B cell (primary cell): ENCODE measurements at regions not wholly inside any gene's neighbourhood (a gene's known extent, or its start where the extent isn't known, plus 50 kb on each side); places are given as distances from the start of the nearest gene placed in this dataset.

Experiments used
- ATAC-seq: fragments of 200-7000 bp; cut with Tn5 transposase; one replicate; pipeline ENCODE4 v1.10.0; 2021; ENCODE audit warnings: low read depth, mild to moderate bottlenecking, moderate number of reproducible peaks, moderate library complexity
- CTCF ChIA-PET: fragments of 350-600 bp; sonication (Branson Sonifier 250); formaldehyde crosslinking; loops from one replicate; lab custom pipeline; 2021; ENCODE audit warnings: antibody characterized with exemption, inconsistent platforms; lab: Charles Lee
- POLR2A ChIA-PET: fragments of 350-600 bp; sonication (Branson Sonifier 250); formaldehyde crosslinking; loops from one replicate; lab custom pipeline; 2021; ENCODE audit warnings: antibody characterized with exemption; lab: Charles Lee
- DNase-seq: peaks from one replicate; pipeline ENCODE4 v3.0.0; 2013
- H2AFZ ChIP-seq: 2 replicates; pipeline ENCODE4 v1.6.1; 2012; ENCODE audit warnings: mild to moderate bottlenecking, low read depth, low read length; ENCODE audit not compliant: insufficient read depth, poor library complexity, severe bottlenecking
- H3K27ac ChIP-seq, 2 donors: 1 replicate in 1 of 2; 2 replicates in 1 of 2; pipeline ENCODE4 v1.5.1; 2012 to 2013; ENCODE audit warnings: low read length in 2 of 2, mild to moderate bottlenecking in 2 of 2, moderate library complexity in 1 of 2
- H3K27me3 ChIP-seq, 4 experiments: fragments of 200-600 bp in 1 of 4; sonication (generic) in 1 of 4; replicated peaks in 1 of 4; 1 replicate in 2 of 4; 2 replicates in 2 of 4; pipeline versions ENCODE4 v1.6.1 to v1.7.0; 2013 to 2016; ENCODE audit warnings: low read length in 3 of 4, mild to moderate bottlenecking in 2 of 4, mixed read lengths in 1 of 4, moderate library complexity in 1 of 4; ENCODE audit not compliant: insufficient read depth in 4 of 4, control insufficient read depth in 3 of 4; ENCODE audit errors: control extremely low read depth in 1 of 4
- H3K36me3 ChIP-seq, 2 experiments: replicated peaks in 1 of 2; 1 replicate in 1 of 2; 2 replicates in 1 of 2; pipeline versions ENCODE4 v1.6.1 to v1.7.1; 2013; ENCODE audit warnings: low read length in 1 of 2; ENCODE audit not compliant: insufficient read depth in 2 of 2, control insufficient read depth in 1 of 2; ENCODE audit errors: control extremely low read depth in 1 of 2, extremely low read depth in 1 of 2
- H3K4me1 ChIP-seq, 2 donors: fragments of 200-600 bp in 1 of 2; sonication (generic) in 1 of 2; 1 replicate in 1 of 2; 2 replicates in 1 of 2; pipeline versions ENCODE4 v1.5.1 to v1.6.1; 2013 to 2017; ENCODE audit warnings: low read length in 2 of 2; ENCODE audit not compliant: control insufficient read depth in 2 of 2, insufficient read depth in 2 of 2
- H3K4me2 ChIP-seq: replicated peaks from 2 replicates; pipeline ENCODE3; 2012; ENCODE audit warnings: mild to moderate bottlenecking, low read depth, low read length; ENCODE audit not compliant: poor library complexity, severe bottlenecking
- H3K4me3 ChIP-seq, 5 experiments: fragments of 200-600 bp in 1 of 5; sonication (generic) in 1 of 5; 1 replicate in 3 of 5; 2 replicates in 2 of 5; pipeline versions ENCODE4 v1.5.1 to v1.7.0; 2011 to 2016; ENCODE audit warnings: low read length in 4 of 5, mild to moderate bottlenecking in 4 of 5, low read depth in 2 of 5, control low read depth in 1 of 5, moderate library complexity in 1 of 5; ENCODE audit not compliant: insufficient read depth in 1 of 5; ENCODE audit errors: control extremely low read depth in 1 of 5, extremely low read depth in 1 of 5
- H3K79me2 ChIP-seq: fragments of 200-600 bp; sonication (generic); one replicate; pipeline ENCODE4 v1.6.0; 2016; ENCODE audit warnings: low read length; ENCODE audit not compliant: control insufficient read depth, insufficient read depth
- H3K9ac ChIP-seq: fragments of 200-600 bp; sonication (generic); 2 replicates; pipeline ENCODE4 v1.6.1; 2017; ENCODE audit warnings: mild to moderate bottlenecking, low read length, moderate library complexity
- H3K9me3 ChIP-seq, 3 donors: one replicate each; pipeline versions ENCODE4 v1.6.1 to v1.7.1; 2013; ENCODE audit warnings: low read length in 2 of 3; ENCODE audit not compliant: control insufficient read depth in 2 of 3, insufficient read depth in 1 of 3; ENCODE audit errors: control extremely low read depth in 1 of 3
- H4K20me1 ChIP-seq: 2 replicates; pipeline ENCODE4 v1.6.0; 2012; ENCODE audit warnings: mild to moderate bottlenecking, low read length; ENCODE audit not compliant: insufficient read depth, control insufficient read depth, poor library complexity, severe bottlenecking
- H3K27ac Mint-ChIP-seq: one replicate; pipeline ENCODE4 v1.8.0; 2021; ENCODE audit warnings: mixed read lengths
- H3K27me3 Mint-ChIP-seq: one replicate; pipeline ENCODE4 v1.8.0; 2021; ENCODE audit warnings: mixed read lengths
- H3K4me1 Mint-ChIP-seq: one replicate; pipeline ENCODE4 v1.8.0; 2021; ENCODE audit warnings: mixed read lengths
- H3K4me3 Mint-ChIP-seq: one replicate; pipeline ENCODE4 v1.8.0; 2021; ENCODE audit warnings: mixed read lengths
- H3K9me3 Mint-ChIP-seq: one replicate; pipeline ENCODE4 v1.8.0; 2022; ENCODE audit warnings: mixed read lengths; ENCODE audit not compliant: insufficient read depth
- CTCF ChIP-seq: fragments of 200-600 bp; IDR thresholded peaks from one replicate; pipeline ENCODE4 v1.8.0; 2022; ENCODE audit warnings: antibody characterized with exemption, mild to moderate bottlenecking
- EZH2 ChIP-seq: IDR thresholded peaks from 2 replicates; pipeline ENCODE4 v1.6.1; 2012; ENCODE audit warnings: borderline replicate concordance, low read depth, mild to moderate bottlenecking, moderate library complexity, low read length; ENCODE audit not compliant: insufficient read depth, poor library complexity, severe bottlenecking
- WGBS: methylation state at CpG from one replicate; pipeline ENCODE4 v1.1.5; 2013; ENCODE audit warnings: missing lambda C conversion rate; ENCODE audit not compliant: insufficient coverage; 5-methylcytosine and 5-hydroxymethylcytosine counted together
- intact Hi-C: fragments of 100-400 bp; cut with micrococcal nuclease; formaldehyde crosslinking; loops from one replicate; pipeline ENCODE4 v1.10.0; 2022

- Histone ChIP-seq H3K4me3 (no peak overlapping the region), H3K27me3 (peaks cover 0 to 11% (median 2%) of the 10 kb centered on the region in 4 experiments), H3K4me1 (no peaks in the 10 kb centered on the region), H3K9me3 (peaks cover 0 to 4% (median 2%) of the 10 kb centered on the region in 3 donors), H2AFZ (no peak overlapping the region), H4K20me1 (no peaks in the 10 kb centered on the region), H3K27ac (no peak overlapping the region), H3K9ac (no peak overlapping the region), H3K79me2 (no peaks in the 10 kb centered on the region), H3K36me3 (no peaks in the 10 kb centered on the region), H3K4me2 (no peak overlapping the region)
- POLR2A ChIA-PET, result no interaction called here
- CTCF ChIA-PET, result interaction anchor here (0.8 kb wide), 1 partner anchor 799 kb away, joined by 3 read pairs; no protein-coding TSS in a partner anchor
- Mint-ChIP-seq H3K27ac (no peak overlapping the region), H3K9me3 (no peaks in the 10 kb centered on the region), H3K4me3 (no peak overlapping the region), H3K4me1 (peaks cover 4% of the 10 kb centered on the region), H3K27me3 (peaks cover 27% of the 10 kb centered on the region)
- TF ChIP-seq CTCF (no peak), EZH2 (no peak)
- WGBS, result 98% methylated on average over 5 of the region's 10 CpGs
- ATAC-seq (no peak), DNase-seq (no peak)
- intact Hi-C loops, result no loop called here
Measured at GRCh38 chr21:31801551-31802219, 69.8 kb upstream of the SCAF4 start.

- no peaks in the 10 kb centered on the region for H3K9me3 ChIP-seq
- DNase-seq, result no peak
- H3K4me3 Mint-ChIP-seq, result no peak overlapping the region
- no peaks in the 10 kb centered on the region for H3K36me3 ChIP-seq
- no peak overlapping the region for H3K27ac ChIP-seq
- no peak for TF ChIP-seq CTCF
- TF ChIP-seq EZH2, result no peak
- POLR2A ChIA-PET, result no interaction called here
- no peak for ATAC-seq
- no peaks in the 10 kb centered on the region for H3K9me3 Mint-ChIP-seq
- H2AFZ ChIP-seq, result no peak overlapping the region
- intact Hi-C loops, result no loop called here
- H4K20me1 ChIP-seq, result no peaks in the 10 kb centered on the region
- H3K4me1 Mint-ChIP-seq, result peaks cover 3% of the 10 kb centered on the region
- no peaks in the 10 kb centered on the region for H3K79me2 ChIP-seq
- H3K4me3 ChIP-seq, result no peak overlapping the region
- H3K4me1 ChIP-seq, result no peaks in the 10 kb centered on the region
- peaks cover 29% of the 10 kb centered on the region for H3K27me3 Mint-ChIP-seq
- WGBS, result 93% methylated on average over 15 of the region's 15 CpGs
- CTCF ChIA-PET, result no interaction called here
- no peak overlapping the region for H3K4me2 ChIP-seq
- H3K27ac Mint-ChIP-seq, result no peak overlapping the region
- H3K27me3 ChIP-seq, result peaks cover 0 to 11% (median 2%) of the 10 kb centered on the region in 4 experiments
- no peak overlapping the region for H3K9ac ChIP-seq
Measured at GRCh38 chr21:31798842-31799704, 67.2 kb upstream of the SCAF4 start.
